HG03159 (cell line): ENCODE measurements at regions not wholly inside any gene's neighbourhood (a gene's known extent, or its start where the extent isn't known, plus 50 kb on each side); places are given as distances from the start of the nearest gene placed in this dataset.

Experiments used
- ATAC-seq: cut with Tn5 transposase; IDR thresholded peaks from one replicate; pipeline ENCODE4 v1.9.1; 2021; ENCODE audit warnings: mild to moderate bottlenecking, moderate library complexity; ENCODE audit not compliant: unreplicated experiment

DNA sequence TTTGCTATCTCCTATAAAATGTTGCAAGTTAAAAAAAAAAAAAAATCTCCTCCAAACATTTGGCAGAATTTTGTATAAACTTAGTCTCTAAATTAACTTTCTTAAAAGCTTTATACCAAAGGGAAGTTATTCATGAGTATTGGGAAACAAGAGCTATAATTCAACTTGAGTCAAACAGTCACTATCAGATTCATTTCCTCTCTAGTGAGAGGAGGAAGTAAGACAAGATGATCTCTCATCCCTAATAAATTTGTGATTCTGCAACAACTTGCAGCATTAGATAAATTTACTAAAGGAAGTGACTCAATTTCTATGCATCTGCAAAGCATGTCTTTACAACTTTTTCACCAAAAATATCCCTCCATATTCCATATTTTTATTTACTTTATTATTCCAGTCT is 135.4 kb upstream of the GNPDA2 start:
- no peak for ATAC-seq

DNA sequence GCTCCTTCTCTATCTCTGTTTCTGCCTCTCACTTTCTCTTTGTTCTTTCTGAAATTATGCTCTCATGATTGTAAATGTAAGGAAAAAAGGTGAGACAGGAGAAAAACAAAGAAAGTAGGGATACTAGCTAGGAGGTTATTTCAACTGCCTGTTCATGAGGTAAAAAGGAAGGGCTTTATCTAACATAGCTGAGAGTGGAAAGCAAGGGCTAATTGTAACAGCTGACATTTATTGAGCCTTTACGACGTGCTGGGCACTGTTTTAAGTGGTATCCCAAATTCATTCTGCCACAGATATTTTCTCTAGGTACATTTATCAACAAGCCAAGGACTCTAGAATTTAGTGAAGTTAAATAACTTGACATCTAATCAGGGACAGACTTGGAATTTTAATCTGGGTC is 133.1 kb upstream of the GNPDA2 start:
- ATAC-seq = no peak

DNA sequence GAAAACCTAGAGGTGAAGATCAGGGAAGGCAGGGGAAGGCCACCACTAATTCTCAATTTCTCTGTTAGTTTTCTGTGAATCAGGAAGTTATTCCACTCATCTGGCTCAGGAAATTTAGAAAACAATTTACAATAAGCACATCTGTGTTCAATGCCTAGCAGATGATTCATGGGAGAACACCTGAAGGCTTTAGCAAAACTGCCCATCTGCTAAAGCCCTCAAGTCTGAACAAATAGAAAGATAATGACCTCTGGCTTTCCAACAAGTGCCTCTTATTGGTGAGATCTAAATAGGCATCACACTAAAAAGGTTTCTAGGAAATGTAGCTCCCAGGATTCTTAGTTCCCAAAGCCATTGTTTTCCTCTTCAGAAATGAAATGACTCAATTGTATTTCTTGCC is 122.1 kb upstream of the GNPDA2 start:
- no peak for ATAC-seq

DNA sequence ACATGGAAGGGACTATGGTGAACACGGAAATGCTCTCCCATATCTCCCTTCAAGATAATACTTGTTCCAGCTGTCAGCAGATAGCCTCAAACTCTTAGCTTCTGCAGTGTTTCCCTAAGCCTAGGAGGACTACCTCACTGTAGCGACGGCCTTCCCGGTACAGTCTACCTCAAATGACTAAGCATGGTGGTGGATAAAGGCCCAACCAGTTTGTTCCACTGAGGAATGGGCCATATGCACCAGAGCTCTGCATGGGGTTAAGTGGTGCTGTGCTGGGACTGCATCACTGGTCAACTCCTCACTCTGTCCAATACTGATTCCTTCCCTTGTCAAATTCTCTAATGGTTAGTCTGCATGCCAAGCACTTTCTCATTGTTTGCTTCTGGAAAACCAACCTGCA is 119.6 kb upstream of the GNPDA2 start:
- no peak for ATAC-seq

DNA sequence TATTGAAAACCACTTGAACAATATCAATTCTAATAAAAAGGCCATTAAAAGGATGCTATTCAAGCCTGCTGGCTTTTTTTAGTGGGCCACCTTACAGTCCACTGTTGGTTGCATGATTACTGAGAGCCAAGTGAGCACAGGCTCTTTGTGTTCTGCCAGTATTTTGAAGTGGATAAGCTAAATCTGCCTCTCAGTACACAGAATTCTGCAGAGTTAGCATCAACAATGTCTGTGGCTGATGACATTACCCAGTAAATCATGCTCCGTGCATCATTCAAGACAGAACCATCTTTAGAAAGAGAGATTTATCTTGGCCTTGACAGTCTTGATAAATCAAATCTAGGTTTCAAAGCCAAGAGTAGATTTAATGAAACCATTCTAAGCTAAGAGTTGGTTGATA is 119.0 kb upstream of the GNPDA2 start:
- no peak for ATAC-seq

DNA sequence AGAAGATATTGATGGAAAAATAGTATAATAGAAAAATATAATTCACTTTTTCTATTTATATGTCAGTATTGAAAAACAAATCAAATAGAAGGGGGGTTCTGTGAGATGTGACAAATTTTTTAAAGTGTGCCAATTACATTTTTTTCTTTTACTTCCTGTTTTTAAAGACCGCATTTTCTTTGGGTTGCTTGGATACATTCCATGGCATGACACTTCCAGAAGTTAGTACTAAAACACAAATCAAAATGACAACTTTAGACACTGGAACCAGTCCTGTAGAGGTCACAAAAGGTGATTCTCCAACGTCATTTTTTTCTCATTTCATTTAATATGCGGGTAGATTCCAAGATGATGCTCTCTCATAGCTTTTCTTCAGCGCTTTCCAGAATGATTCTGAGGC is 116.2 kb upstream of the GNPDA2 start:
- no peak for ATAC-seq

DNA sequence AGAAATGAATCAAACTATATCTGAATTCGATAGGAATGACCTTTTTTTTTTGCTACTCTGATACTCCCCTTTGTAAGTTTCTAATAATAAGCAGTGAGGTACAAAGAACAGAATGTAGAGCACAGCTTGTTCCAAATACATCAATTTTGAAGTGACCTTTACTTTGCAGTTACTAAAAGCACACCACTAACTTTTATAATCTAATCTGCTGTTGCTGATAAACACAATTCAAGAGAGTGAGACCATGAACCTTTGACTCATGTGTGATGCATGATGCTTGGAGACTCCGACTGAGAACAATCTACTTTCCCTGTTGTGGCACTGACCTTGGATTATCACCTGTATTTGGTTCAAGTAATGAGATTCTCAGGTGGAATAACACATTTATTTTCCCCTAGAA is 91.6 kb upstream of the GNPDA2 start:
- ATAC-seq = no peak

DNA sequence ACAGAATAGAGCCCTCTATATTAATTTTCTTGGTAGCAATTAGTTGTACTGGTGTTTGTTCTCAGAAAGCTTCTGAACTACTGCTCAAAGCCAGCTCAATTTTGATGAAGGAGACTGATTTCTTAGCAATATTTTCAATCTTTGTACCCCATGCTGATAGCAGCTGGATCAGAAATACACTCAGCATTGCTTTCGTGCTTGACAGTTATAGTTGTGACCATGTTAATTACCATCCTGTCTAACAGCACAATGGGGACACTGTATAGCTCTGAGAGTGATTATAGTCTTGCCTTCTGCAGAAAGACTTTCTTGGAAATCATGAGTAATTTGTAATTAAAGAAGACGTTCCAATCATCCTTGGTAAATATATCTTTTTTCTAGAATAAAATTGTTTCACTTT is 79.7 kb upstream of the GNPDA2 start:
- ATAC-seq = no peak

DNA sequence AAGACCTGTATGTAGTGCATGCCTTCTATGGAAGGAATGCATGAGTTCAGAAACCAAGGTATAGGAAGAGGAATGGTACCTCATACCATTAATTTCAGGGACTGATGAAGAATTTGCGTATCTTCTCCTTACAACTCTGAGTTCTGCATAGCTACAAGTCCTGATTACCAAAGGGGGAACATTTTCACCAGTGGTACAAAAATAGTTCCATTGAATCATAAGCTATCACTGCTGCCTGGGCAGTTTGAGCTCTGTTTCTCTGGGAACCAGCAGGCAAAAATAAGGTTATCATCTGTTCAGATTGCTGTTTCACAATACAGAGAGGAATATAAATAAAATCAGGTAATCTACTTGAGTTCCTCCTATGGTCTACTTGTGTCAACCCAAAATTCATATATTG is 77.9 kb upstream of the GNPDA2 start:
- ATAC-seq = no peak

DNA sequence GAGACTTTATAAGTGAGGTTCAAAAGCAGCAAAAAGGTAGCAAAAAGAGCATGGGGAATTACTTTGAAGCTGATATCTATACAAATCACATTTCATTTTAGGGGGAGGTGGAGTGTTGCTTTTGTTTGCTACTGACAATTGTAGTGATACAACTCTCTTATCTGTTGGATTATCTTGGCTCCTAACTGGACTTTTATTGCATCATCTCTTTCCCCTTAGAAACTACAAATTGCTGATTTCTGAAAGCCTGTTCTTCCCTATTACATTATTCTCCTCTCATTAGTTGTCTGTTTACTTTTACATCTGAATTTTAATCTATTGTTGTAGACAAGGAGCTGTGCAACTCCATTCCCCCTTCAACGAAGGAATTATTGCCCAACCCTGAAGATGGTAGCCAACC is 75.0 kb upstream of the GNPDA2 start:
- no peak for ATAC-seq

DNA sequence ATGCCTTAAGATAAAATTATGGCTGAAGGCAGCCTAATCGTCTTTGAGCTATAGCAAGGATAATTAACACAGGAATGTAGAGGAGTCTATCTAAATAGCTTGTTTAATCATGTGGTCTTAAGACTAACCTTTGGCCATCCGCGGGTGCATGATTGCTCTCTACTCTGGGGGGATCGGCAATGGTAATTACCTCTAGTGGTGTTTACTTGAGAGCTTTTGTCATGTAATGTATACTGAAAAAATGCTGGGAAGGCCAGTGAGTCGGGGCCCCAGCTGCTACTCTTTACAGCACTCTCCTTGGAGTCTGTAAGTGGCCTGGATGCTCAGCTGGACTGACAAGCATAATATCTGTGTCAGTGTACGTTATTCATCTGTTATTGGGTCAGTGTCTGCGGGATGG is 65.5 kb upstream of the GNPDA2 start:
- no peak for ATAC-seq

DNA sequence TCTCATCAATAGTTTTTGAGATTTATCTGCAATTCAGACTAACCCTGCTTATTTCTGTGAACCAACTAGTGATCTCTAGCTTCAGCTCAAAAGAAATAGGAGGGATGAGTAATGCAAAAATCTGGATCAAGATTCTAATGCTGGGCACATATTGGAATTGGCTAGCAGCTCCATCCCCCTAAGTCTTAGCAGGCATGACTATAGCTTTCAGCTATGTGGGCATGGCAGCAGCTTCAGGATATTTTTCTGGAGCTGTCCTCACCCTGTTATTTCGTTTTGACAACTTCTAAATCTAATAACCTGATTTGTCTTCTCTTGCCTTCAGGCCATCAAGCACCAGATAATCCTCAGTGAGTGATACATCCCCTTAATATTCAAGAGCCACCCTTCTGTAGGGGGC is 50.8 kb upstream of the GNPDA2 start:
- ATAC-seq = no peak
